ENCODE measurements at regions not wholly inside any gene's neighbourhood (a gene's known extent, or its start where the extent isn't known, plus 50 kb on each side); places are given as distances from the start of the nearest gene placed in this dataset.

DNA sequence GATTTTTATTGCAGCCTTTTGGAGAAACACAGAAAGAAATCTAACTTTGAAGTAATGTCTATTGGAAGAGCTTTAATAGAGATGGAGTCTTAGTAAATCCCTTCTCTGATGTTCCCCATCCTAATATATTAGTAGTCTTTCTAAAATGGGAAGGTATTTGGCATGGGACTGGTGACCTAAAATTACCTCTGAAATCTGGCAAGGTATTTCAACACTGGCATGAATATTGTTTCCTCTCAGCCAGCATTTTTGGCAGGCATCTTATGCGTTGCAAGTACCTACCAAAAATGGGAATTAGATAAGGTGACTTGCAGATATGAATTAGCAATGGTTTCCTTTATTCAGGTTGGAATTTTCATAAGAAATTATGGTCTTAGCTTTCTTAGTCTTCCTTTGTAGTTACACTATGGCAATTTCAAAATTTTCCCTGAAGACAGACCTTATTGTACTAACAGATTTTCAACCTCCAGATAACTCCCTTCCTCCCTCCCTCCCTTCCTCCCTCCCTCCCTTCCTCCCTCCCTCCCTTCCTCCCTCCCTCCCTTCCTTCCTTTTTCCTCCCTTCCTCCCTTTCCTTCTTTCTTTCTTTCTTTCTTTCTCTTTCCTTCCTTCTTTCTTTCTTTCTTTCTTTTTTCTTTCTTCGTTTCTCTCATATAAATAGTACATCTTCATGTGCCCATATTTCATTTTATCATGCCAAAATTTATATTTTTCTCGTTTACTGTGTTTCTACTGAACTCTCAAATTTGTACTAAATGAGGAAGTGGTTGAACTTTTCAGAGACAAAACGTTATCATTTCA is 168.2 kb upstream of the KCNMB2 start:
- no peak for FAIRE-seq
- no peak for DNase-seq (ENCODE audit: insufficient read length, low spot score)
- no peak for TF ChIP-seq POU2F2 (IDR thresholded peaks at IDR 0.05; ENCODE audit: low read depth, low read length)
- TF ChIP-seq TAF1 (IDR thresholded peaks at IDR 0.05; ENCODE audit: low read depth, low read length) = no peak
- TF ChIP-seq PAX5 (IDR thresholded peaks at IDR 0.05; ENCODE audit: insufficient read depth, low read length, severe bottlenecking) = no peak

DNA sequence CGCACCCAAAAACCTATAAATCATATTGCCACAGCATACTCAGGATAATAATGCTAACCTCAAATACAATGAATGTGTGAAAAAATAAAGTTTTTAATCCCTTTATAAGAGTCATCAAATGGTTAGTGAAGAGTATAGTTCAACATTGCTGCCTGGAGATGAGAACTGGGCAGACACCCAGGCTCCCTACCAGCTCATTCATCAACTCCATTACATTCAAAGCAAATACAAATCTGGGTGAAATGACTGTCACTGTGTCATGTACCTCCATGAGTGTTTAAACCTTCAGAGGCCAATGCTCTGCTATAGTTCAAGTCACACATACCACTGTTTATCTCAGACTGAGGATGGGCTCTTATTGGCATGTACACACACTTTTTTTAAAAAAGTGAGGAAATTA is 167.2 kb upstream of the KCNMB2 start:
- no peak for FAIRE-seq
- TF ChIP-seq PAX5 (IDR thresholded peaks at IDR 0.05; ENCODE audit: insufficient read depth, low read length, severe bottlenecking) = no peak
- TF ChIP-seq POLR2AphosphoS5 (IDR thresholded peaks at IDR 0.05; ENCODE audit: low read depth, low read length) = no peak
- no peak for TF ChIP-seq SPI1 (IDR thresholded peaks at IDR 0.05; ENCODE audit: low read depth, low read length)
- DNase-seq (ENCODE audit: insufficient read length, low spot score) = no peak

DNA sequence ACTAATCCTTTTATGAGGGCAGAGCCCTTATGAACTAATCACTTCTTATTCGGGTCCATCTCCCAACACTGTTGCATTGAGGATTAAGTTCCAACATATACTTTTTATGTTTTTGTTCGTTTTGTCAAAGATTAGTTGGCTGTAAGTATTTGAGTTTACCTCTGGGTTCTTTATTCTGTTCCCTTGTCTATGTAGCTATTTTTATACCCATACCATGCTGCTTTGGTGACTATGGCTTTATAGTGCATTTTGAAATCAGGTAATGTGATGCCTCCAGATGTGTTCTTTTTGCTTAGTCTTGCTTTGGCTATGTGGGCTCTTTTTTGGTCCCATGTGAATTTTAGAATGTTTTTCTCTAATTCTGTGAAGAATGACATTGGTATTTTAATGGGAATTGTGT is 166.4 kb upstream of the KCNMB2 start:
- TF ChIP-seq POLR2A (IDR thresholded peaks at IDR 0.05; ENCODE audit: low read depth, low read length) = no peak
- TF ChIP-seq POU2F2 (IDR thresholded peaks at IDR 0.05; ENCODE audit: low read depth, low read length) = no peak
- no peak for TF ChIP-seq POLR2AphosphoS5 (IDR thresholded peaks at IDR 0.05; ENCODE audit: low read depth, low read length)
- no peak for TF ChIP-seq PAX5 (IDR thresholded peaks at IDR 0.05; ENCODE audit: insufficient read depth, low read length, severe bottlenecking)
- no peak for TF ChIP-seq TAF1 (IDR thresholded peaks at IDR 0.05; ENCODE audit: low read depth, low read length)
- no peak for TF ChIP-seq SPI1 (IDR thresholded peaks at IDR 0.05; ENCODE audit: low read depth, low read length)
- no peak for DNase-seq (ENCODE audit: insufficient read length, low spot score)
- FAIRE-seq = no peak

DNA sequence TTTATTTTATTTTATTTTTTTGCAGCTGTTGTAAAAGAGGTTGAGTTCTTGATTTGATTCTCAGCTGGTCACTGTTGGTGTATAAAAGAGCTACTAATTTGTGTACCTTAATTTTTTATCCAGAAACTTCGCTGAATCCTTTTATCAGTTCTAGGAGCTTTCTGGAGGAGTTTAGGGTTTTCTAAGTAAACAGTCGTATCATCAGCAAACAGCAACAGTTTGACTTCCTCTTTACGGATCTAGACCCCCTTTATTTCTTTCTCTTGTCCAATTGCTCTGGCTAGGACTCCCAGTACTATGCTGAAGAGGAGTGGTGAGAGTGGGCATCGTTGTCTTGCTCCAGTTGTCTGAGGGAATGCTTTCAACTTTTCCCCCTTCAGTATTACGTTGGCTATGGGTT is 165.8 kb upstream of the KCNMB2 start:
- TF ChIP-seq SPI1 (IDR thresholded peaks at IDR 0.05; ENCODE audit: low read depth, low read length) (no peak), PAX5 (IDR thresholded peaks at IDR 0.05; ENCODE audit: insufficient read depth, low read length, severe bottlenecking) (no peak), TAF1 (IDR thresholded peaks at IDR 0.05; ENCODE audit: low read depth, low read length) (no peak), POLR2AphosphoS5 (IDR thresholded peaks at IDR 0.05; ENCODE audit: low read depth, low read length) (no peak), POU2F2 (IDR thresholded peaks at IDR 0.05; ENCODE audit: low read depth, low read length) (no peak), POLR2A (IDR thresholded peaks at IDR 0.05; ENCODE audit: low read depth, low read length) (no peak)
- FAIRE-seq = no peak
- DNase-seq (ENCODE audit: insufficient read length, low spot score) = no peak

DNA sequence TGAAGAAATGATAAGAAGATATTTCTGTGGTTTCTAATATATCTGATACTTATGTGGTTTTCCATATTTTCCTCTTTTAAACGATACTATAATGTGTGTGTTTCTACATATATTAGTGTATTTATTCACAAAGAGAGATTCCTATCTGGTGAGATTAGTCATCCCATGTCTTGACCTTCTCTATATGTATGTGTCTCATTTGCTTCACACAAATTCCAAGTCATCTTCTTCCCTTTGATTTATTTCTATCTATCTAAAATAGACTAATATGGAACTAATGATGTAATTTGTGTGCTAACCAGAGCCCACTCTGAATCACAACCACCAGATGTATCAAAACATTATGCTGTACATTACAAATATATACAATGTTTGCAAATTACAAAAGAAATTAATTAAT is 154.7 kb upstream of the KCNMB2 start:
- FAIRE-seq = no peak
- DNase-seq (ENCODE audit: insufficient read length, low spot score) = no peak

DNA sequence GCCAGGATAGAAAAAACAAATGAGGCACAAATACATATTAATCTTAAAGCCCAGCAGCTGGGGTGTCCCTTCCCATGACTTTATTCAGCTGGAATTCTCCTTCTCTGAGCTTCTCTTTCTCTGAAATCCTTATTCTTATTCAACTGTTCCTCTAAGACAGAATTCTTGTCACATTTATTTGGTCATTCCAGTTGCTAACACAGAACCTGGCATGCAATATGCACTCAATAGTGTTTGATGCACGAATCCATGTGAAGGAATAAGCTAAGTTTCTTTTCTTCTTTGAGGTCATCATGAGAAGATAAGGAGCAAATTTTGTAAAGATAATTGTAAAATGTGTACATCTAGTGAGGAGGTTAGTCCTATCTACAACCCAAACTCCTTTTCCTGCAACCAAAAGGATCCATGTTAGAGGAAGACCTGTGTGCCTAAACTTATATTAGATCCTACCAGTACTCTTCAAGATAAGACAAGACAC is 154.2 kb upstream of the KCNMB2 start:
- FAIRE-seq = no peak
- no peak for DNase-seq (ENCODE audit: insufficient read length, low spot score)
- no peak for TF ChIP-seq POLR2A (IDR thresholded peaks at IDR 0.05; ENCODE audit: low read depth, low read length)
- no peak for TF ChIP-seq POU2F2 (IDR thresholded peaks at IDR 0.05; ENCODE audit: low read depth, low read length)
- no peak for TF ChIP-seq POLR2AphosphoS5 (IDR thresholded peaks at IDR 0.05; ENCODE audit: low read depth, low read length)
- no peak for TF ChIP-seq SPI1 (IDR thresholded peaks at IDR 0.05; ENCODE audit: low read depth, low read length)
- TF ChIP-seq TAF1 (IDR thresholded peaks at IDR 0.05; ENCODE audit: low read depth, low read length) = no peak
- no peak for TF ChIP-seq PAX5 (IDR thresholded peaks at IDR 0.05; ENCODE audit: insufficient read depth, low read length, severe bottlenecking)

More for the DNA sequence above, 154.7 kb upstream of the KCNMB2 start:
- TF ChIP-seq SPI1 (IDR thresholded peaks at IDR 0.05; ENCODE audit: low read depth, low read length) = no peak
- no peak for TF ChIP-seq POLR2A (IDR thresholded peaks at IDR 0.05; ENCODE audit: low read depth, low read length)
- TF ChIP-seq POU2F2 (IDR thresholded peaks at IDR 0.05; ENCODE audit: low read depth, low read length) = no peak
- no peak for TF ChIP-seq PAX5 (IDR thresholded peaks at IDR 0.05; ENCODE audit: insufficient read depth, low read length, severe bottlenecking)
- TF ChIP-seq TAF1 (IDR thresholded peaks at IDR 0.05; ENCODE audit: low read depth, low read length) = no peak

DNA sequence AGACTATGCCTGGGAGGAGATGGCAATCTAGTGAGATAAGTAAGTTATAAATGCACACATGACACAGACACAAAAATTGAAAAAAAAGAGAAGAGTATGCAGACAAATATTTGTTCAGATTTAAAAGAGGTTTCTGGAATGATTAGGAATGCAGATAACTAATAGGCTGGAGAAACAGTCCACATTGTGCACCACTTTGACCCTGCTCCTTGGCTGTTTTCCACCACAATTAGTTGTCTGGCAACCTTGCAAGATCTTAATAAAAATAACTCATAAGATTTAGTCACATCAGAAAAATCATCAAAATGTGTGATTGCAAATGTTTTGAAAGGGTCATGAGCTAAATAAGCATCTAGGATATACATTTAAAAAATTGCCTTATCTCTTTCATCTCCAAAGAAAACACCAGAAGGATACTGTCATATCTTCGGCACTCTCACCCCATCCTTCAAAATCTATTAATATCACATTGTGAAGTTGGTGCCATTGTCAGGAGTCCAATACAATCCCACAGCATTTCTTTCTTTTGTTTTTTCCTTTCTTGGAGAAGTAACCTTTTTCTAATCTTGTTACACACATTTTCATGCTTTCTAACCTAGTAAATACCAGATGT is 153.7 kb upstream of the KCNMB2 start:
- no peak for FAIRE-seq
- no peak for DNase-seq (ENCODE audit: insufficient read length, low spot score)
- TF ChIP-seq POLR2A (IDR thresholded peaks at IDR 0.05; ENCODE audit: low read depth, low read length) = no peak
- TF ChIP-seq PAX5 (IDR thresholded peaks at IDR 0.05; ENCODE audit: insufficient read depth, low read length, severe bottlenecking) = no peak
- TF ChIP-seq POU2F2 (IDR thresholded peaks at IDR 0.05; ENCODE audit: low read depth, low read length) = no peak
- TF ChIP-seq SPI1 (IDR thresholded peaks at IDR 0.05; ENCODE audit: low read depth, low read length) = no peak
- TF ChIP-seq POLR2AphosphoS5 (IDR thresholded peaks at IDR 0.05; ENCODE audit: low read depth, low read length) = no peak
- no peak for TF ChIP-seq TAF1 (IDR thresholded peaks at IDR 0.05; ENCODE audit: low read depth, low read length)

DNA sequence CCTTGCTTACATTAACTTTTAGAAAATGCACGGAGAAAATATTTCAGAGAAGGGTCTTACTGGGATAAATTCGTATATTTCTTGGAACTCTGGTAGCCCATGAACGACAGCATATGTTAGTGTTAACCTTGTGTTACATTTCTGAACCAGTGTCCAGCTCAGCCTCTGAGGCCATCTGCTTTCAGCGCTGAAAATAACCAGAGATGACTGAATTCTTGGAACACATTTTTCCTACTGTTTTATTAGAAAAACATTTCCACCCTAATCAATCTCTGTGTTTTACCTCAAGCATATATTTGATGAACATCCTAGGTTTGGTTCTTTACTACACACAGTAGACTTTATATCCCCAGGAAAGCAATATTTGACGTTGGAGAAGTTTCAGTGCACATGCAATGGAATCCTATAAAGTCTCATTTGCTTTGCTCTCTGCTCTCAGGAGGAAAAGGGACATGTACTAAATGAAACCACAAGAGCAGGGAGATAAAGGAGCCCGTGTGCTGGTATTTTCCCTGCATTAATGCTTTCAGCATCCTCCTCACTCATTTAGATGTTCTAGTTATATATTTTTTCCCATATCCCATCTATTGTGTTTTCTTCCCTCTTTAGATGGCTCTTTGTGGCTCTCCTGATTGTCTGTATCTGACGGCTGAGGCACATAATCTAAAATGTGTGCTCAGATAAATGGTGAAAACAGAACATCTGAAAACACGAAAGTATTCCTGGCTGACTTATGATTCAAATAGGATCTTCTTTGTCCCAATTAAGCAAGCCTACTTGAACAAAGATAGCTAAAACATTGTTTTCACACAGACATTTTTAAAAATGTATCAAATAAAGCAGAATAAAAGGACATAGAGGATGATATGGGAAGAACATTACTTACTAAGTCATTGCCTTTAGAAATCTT is 151.7 kb upstream of the KCNMB2 start:
- peak; percentile 71 for FAIRE-seq
- DNase-seq (ENCODE audit: insufficient read length, low spot score) = no peak
- no peak for TF ChIP-seq TAF1 (IDR thresholded peaks at IDR 0.05; ENCODE audit: low read depth, low read length)

DNA sequence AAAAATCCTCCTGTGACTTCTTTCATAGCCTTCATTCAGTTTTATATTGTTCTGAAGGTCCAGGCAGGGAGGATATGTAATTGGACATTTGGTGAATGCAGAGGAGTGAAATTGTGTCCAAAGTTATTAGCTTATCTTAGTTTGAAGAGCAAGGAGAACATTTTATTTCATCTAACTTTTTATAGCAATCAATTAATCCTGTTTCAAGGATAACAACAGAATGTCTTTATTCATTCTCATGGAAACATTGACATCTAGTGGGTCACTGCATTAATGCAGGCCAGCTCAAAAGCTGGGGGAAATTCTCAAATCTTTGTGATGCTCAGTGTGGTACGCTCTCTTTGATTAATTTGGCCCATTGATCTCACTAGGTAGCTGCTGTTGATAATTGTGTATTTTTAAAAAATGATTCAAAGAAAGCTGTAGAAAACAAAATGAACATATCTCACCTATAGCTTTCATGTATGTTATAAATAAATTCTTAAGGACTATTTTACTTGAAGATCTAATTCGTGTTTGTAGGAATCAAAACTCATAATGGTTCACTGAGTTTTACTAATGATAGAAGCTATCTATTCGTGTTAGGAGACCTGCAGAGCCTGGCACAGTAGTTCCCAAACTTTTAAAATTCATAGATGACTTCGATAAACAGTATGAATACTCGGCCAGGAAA is 150.8 kb upstream of the KCNMB2 start:
- TF ChIP-seq PAX5 (IDR thresholded peaks at IDR 0.05; ENCODE audit: insufficient read depth, low read length, severe bottlenecking) (no peak), POU2F2 (IDR thresholded peaks at IDR 0.05; ENCODE audit: low read depth, low read length) (no peak), SPI1 (IDR thresholded peaks at IDR 0.05; ENCODE audit: low read depth, low read length) (no peak)
- no peak for DNase-seq (ENCODE audit: insufficient read length, low spot score)
- peak; percentile 43 for FAIRE-seq

Measured in GM12891 (cell line).